Rectal smooth muscle tissue (tissue), 1 donor: ENCODE measurements at regions not wholly inside any gene's neighbourhood (a gene's known extent, or its start where the extent isn't known, plus 50 kb on each side); places are given as distances from the start of the nearest gene placed in this dataset.

Experiments used
- H3K27ac ChIP-seq: one replicate; pipeline ENCODE4 v1.7.0; 2013; ENCODE audit warnings: low read depth, low read length, inconsistent platforms
- H3K27me3 ChIP-seq: one replicate; pipeline ENCODE4 v1.7.0; 2013; ENCODE audit warnings: low read length; ENCODE audit not compliant: control insufficient read depth, insufficient read depth
- H3K36me3 ChIP-seq: one replicate; pipeline ENCODE4 v1.7.0; 2013; ENCODE audit warnings: low read length; ENCODE audit not compliant: control insufficient read depth, insufficient read depth
- H3K4me1 ChIP-seq: one replicate; pipeline ENCODE4 v1.7.0; 2013; ENCODE audit warnings: low read length; ENCODE audit not compliant: control insufficient read depth, insufficient read depth
- H3K4me3 ChIP-seq: one replicate; pipeline ENCODE4 v1.7.0; 2013; ENCODE audit warnings: low read length
- H3K9ac ChIP-seq: one replicate; pipeline ENCODE4 v1.7.0; 2013; ENCODE audit warnings: low read length

DNA sequence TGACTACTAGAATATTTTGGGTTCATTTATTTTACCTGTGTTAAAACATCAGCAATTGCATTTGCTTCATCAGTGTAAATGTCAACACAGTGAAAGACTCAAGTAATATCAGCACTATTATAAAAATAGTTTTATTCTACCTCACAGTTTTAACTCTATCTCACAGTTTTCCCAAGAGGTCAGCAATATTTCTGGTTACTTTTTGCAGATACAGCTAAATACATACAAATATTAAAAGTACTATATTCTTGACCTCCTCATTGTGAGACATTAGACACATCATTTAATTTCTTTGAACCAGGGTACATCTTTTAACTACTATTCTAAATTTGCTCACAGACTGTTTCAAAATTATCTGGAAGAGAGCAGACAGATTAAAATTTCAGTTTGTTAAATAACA lies 321.7 kb upstream of the OR4E1 start:
- no peaks in the 10 kb centered on the region for H3K4me1 ChIP-seq
- no peaks in the 10 kb centered on the region for H3K27me3 ChIP-seq
- no peaks in the 10 kb centered on the region for H3K36me3 ChIP-seq
- no peak overlapping the region for H3K4me3 ChIP-seq
- no peak overlapping the region for H3K9ac ChIP-seq
- no peak overlapping the region for H3K27ac ChIP-seq

DNA sequence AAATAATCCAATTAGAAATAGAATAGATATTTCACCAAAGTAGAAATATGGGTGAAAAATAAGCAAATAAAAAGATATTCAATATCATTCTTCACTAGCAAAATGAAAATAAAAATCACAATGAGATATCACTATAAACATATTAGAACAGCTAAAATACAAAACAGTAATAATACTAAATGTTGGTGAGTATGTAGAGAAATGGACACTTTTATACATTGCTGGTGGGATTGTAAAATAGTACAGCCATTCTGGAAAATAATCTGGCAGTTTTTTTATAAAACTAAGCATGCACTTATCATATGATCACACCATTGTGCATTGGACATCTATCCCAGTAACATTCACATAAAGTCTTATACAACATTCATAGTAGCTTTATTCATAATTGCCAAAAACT lies 320.2 kb upstream of the OR4E1 start:
- H3K4me3 ChIP-seq, result no peak overlapping the region
- no peaks in the 10 kb centered on the region for H3K4me1 ChIP-seq
- no peaks in the 10 kb centered on the region for H3K36me3 ChIP-seq
- no peak overlapping the region for H3K9ac ChIP-seq
- no peak overlapping the region for H3K27ac ChIP-seq
- H3K27me3 ChIP-seq, result no peaks in the 10 kb centered on the region

DNA sequence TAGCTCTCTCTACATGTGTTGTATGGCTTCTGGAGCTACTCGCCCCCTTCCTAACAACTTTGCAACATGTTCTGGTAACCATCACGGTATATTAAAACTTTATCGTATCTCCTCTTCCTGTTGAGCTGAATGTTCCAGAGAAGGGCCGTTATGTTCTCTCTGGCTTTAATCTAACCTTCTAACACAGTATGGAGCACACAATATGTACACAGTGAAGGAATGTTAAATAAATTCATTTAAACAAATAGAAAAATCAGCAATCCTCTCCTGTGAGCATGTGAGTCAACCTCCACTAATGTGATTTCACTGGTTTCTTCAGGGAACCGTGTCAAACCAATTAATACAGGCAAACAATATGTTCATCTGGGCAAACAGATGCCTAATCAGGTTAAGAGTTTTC lies 319.5 kb upstream of the OR4E1 start:
- Histone ChIP-seq H3K4me1 (no peaks in the 10 kb centered on the region), H3K36me3 (no peaks in the 10 kb centered on the region), H3K9ac (no peak overlapping the region), H3K27me3 (no peaks in the 10 kb centered on the region), H3K27ac (no peak overlapping the region), H3K4me3 (no peak overlapping the region)

DNA sequence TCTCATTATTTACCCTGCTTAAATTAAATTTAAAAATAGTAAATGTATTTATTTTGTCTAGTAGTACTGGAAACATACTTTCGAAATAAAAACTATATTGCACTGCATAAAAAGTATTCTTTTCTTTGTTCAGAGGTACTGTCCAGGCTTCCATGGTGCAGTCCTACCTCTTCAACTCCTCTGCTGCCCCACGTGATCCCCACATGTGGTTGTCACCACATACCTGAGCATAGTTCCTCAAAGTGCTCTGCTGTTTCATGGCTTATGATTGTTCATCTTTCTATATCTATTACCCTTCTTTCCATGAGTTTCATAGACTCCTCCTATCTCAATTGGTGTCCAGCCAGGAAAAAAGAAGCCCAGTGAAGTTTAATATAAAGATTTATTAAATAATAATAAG lies 317.5 kb upstream of the OR4E1 start:
- Histone ChIP-seq H3K9ac (no peak overlapping the region), H3K4me1 (no peaks in the 10 kb centered on the region), H3K27me3 (no peaks in the 10 kb centered on the region), H3K27ac (no peak overlapping the region), H3K4me3 (no peak overlapping the region), H3K36me3 (no peaks in the 10 kb centered on the region)

GRCh38 chr14:21990116-21990515 lies 316.5 kb upstream of the OR4E1 start:
- H3K4me1 ChIP-seq, result no peaks in the 10 kb centered on the region
- H3K36me3 ChIP-seq, result no peaks in the 10 kb centered on the region
- no peak overlapping the region for H3K9ac ChIP-seq
- no peaks in the 10 kb centered on the region for H3K27me3 ChIP-seq
- H3K27ac ChIP-seq, result no peak overlapping the region
- H3K4me3 ChIP-seq, result no peak overlapping the region

GRCh38 chr14:21989090-21989489 lies 315.5 kb upstream of the OR4E1 start:
- Histone ChIP-seq H3K4me3 (no peak overlapping the region), H3K27ac (no peak overlapping the region), H3K36me3 (no peaks in the 10 kb centered on the region), H3K9ac (no peak overlapping the region), H3K4me1 (no peaks in the 10 kb centered on the region), H3K27me3 (no peaks in the 10 kb centered on the region)

- Histone ChIP-seq H3K36me3 (no peaks in the 10 kb centered on the region), H3K27me3 (no peaks in the 10 kb centered on the region), H3K4me1 (no peaks in the 10 kb centered on the region), H3K4me3 (no peak overlapping the region), H3K9ac (no peak overlapping the region), H3K27ac (no peak overlapping the region)
These were observed 314.8 kb upstream of the OR4E1 start for GRCh38 chr14:21988413-21988812.

GRCh38 chr14:21987937-21988336 lies 314.3 kb upstream of the OR4E1 start:
- Histone ChIP-seq H3K27ac (no peak overlapping the region), H3K4me1 (no peaks in the 10 kb centered on the region), H3K27me3 (no peaks in the 10 kb centered on the region), H3K9ac (no peak overlapping the region), H3K36me3 (no peaks in the 10 kb centered on the region), H3K4me3 (no peak overlapping the region)

DNA sequence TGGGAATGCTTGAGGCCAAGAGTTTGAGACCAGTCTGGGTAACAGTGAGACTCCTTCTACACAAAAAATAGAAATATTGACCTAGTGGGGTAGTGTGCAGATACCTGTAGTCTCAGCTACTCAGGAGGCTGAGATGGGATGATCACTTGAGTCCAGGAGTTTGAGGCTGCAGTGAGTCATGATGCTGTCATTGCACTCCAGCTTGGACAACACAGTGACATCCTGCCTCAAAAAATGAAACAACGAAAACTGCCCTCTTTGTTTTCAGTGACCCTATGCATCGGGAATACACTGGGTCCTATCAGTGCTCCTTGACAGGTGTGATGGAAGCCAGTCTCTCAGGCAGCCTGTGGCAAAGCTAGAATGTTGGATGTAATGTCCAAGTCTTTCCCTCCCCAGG lies 311.5 kb upstream of the OR4E1 start:
- Histone ChIP-seq H3K9ac (no peak overlapping the region), H3K27me3 (no peaks in the 10 kb centered on the region), H3K4me1 (no peaks in the 10 kb centered on the region), H3K4me3 (no peak overlapping the region), H3K36me3 (no peaks in the 10 kb centered on the region), H3K27ac (no peak overlapping the region)

- Histone ChIP-seq H3K4me3 (no peak overlapping the region), H3K9ac (no peak overlapping the region), H3K27ac (no peak overlapping the region), H3K27me3 (no peaks in the 10 kb centered on the region), H3K36me3 (no peaks in the 10 kb centered on the region), H3K4me1 (no peaks in the 10 kb centered on the region)
These were observed 305.3 kb upstream of the OR4E1 start for GRCh38 chr14:21978999-21979314.

DNA sequence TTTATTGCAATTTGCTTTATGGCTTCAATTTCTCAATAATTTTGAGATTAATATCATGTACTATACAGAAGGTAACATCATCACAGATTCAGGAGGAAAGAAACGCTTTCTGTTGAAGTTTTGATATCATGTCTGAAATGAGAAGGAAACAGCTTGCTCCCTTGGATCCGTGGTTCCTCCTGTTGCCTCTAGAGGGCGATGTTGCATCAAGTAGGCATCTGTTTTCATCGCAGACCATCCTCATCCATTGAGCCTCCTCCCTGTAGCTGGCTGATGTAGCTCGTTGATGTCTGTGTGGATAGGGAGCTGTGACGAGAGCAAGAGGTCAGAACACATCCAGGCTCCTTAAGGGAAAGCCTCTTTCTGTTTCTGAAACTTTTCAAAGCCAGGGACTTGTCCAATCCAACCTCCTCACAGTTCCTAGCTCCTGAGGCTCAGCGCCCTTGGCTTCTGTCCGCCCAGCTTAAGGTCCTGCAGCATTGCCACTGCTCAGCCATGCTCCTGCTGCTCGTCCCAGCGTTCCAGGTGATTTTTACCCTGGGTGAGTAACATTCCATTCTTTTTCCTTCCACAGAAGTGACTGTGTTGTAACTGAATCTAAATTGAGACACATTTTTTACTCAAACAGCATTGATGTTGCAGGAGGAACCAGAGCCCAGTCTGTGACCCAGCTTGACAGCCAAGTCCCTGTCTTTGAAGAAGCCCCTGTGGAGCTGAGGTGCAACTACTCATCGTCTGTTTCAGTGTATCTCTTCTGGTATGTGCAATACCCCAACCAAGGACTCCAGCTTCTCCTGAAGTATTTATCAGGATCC lies 304.8 kb upstream of the OR4E1 start:
- Histone ChIP-seq H3K27ac (no peak overlapping the region), H3K4me3 (no peak overlapping the region), H3K9ac (no peak overlapping the region), H3K27me3 (no peaks in the 10 kb centered on the region), H3K4me1 (no peaks in the 10 kb centered on the region), H3K36me3 (no peaks in the 10 kb centered on the region)

DNA sequence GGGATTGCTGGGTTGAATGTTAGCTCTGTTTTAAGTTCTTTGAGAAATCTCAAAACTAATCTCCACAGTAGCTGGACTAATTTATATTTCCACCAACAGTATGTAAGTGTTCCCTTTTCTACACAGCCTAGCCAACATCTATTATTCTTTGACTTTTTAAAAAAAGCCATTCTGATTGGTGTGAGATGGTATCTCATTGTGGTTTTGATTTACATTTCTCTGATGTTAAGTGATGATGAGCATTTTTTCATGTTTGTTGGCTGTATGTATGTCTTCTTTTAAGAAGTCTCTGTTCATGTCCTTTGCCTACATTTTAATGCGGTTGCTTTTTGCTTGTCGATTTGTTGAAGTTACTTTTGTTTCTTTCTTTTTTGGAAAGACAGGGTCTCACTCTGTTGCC lies 301.1 kb upstream of the OR4E1 start:
- no peaks in the 10 kb centered on the region for H3K27me3 ChIP-seq
- H3K4me1 ChIP-seq, result no peaks in the 10 kb centered on the region
- H3K4me3 ChIP-seq, result no peak overlapping the region
- H3K9ac ChIP-seq, result no peak overlapping the region
- no peaks in the 10 kb centered on the region for H3K36me3 ChIP-seq
- no peak overlapping the region for H3K27ac ChIP-seq

- Histone ChIP-seq H3K27ac (no peak overlapping the region), H3K27me3 (no peaks in the 10 kb centered on the region), H3K4me3 (no peak overlapping the region), H3K36me3 (no peaks in the 10 kb centered on the region), H3K4me1 (no peaks in the 10 kb centered on the region), H3K9ac (no peak overlapping the region)
These were observed 291.4 kb upstream of the OR4E1 start for GRCh38 chr14:21965042-21965441.
